ENCODE measurements at regions not wholly inside any gene's neighbourhood (a gene's known extent, or its start where the extent isn't known, plus 50 kb on each side); places are given as distances from the start of the nearest gene placed in this dataset.
"Not testable (repeated sequence)": the region's sequence is repeated elsewhere in the genome, so short reads cannot be mapped to it uniquely, and the experiment has no call there.

- ChIA-PET POLR2A (interaction anchor here (0.6 kb wide), 3 partner anchors 94 to 1455 kb away, joined by 3 to 4 read pairs (median 4); no protein-coding TSS in a partner anchor), CTCF (no interaction called here)
- intact Hi-C loops (cut with micrococcal nuclease): no loop called here
- TF ChIP-seq CTCF (IDR thresholded peaks at IDR 0.05; ENCODE audit: unreplicated experiment): no peak
- H3K36me3 Mint-ChIP-seq (ENCODE audit: insufficient read depth, unreplicated experiment): no peaks in the 10 kb centered on the region
- H3K27me3 Mint-ChIP-seq (ENCODE audit: insufficient read depth, unreplicated experiment): no peaks in the 10 kb centered on the region
- DNase-seq (ENCODE audit: unreplicated experiment): no peak
- H3K9me3 Mint-ChIP-seq (ENCODE audit: unreplicated experiment): no peaks in the 10 kb centered on the region
- no peak overlapping the region for H3K27ac Mint-ChIP-seq (ENCODE audit: low read depth, unreplicated experiment)
- no TSS peak for BruUV-seq (replicated peaks)
- H3K4me1 Mint-ChIP-seq (ENCODE audit: insufficient read depth, unreplicated experiment): no peaks in the 10 kb centered on the region
- no peak overlapping the region for H3K4me3 Mint-ChIP-seq (ENCODE audit: unreplicated experiment)
Measured at GRCh38 chr17:71029246-71029645, 859.9 kb downstream of the KCNJ2 start.

- H3K9me3 Mint-ChIP-seq (ENCODE audit: unreplicated experiment); H3K27me3 Mint-ChIP-seq (ENCODE audit: insufficient read depth, unreplicated experiment); H3K4me3 Mint-ChIP-seq (ENCODE audit: unreplicated experiment); intact Hi-C loops (cut with micrococcal nuclease); DNase-seq (ENCODE audit: unreplicated experiment); H3K4me1 Mint-ChIP-seq (ENCODE audit: insufficient read depth, unreplicated experiment); CTCF ChIA-PET; H3K27ac Mint-ChIP-seq (ENCODE audit: low read depth, unreplicated experiment); BruUV-seq (replicated peaks); POLR2A ChIA-PET; H3K36me3 Mint-ChIP-seq (ENCODE audit: insufficient read depth, unreplicated experiment): not testable (repeated sequence)
Measured at GRCh38 chr17:71031286-71031685, 862.0 kb downstream of the KCNJ2 start.

GRCh38 chr17:71032746-71033273 is 863.5 kb downstream of the KCNJ2 start:
- Mint-ChIP-seq H3K9me3 (ENCODE audit: unreplicated experiment) (no peaks in the 10 kb centered on the region), H3K4me3 (ENCODE audit: unreplicated experiment) (no peak overlapping the region)

GRCh38 chr17:71033336-71033735 is 864.0 kb downstream of the KCNJ2 start:
- CTCF ChIA-PET: no interaction called here
- no peak for TF ChIP-seq CTCF (IDR thresholded peaks at IDR 0.05; ENCODE audit: unreplicated experiment)

More at GRCh38 chr17:71032746-71033273, 863.5 kb downstream of the KCNJ2 start:
- CTCF ChIA-PET: no interaction called here
- Mint-ChIP-seq H3K27me3 (ENCODE audit: insufficient read depth, unreplicated experiment) (no peaks in the 10 kb centered on the region), H3K27ac (ENCODE audit: low read depth, unreplicated experiment) (no peak overlapping the region), H3K4me1 (ENCODE audit: insufficient read depth, unreplicated experiment) (no peaks in the 10 kb centered on the region), H3K36me3 (ENCODE audit: insufficient read depth, unreplicated experiment) (no peaks in the 10 kb centered on the region)
- DNase-seq (ENCODE audit: unreplicated experiment): no peak
- no peak for TF ChIP-seq CTCF (IDR thresholded peaks at IDR 0.05; ENCODE audit: unreplicated experiment)
- intact Hi-C loops (cut with micrococcal nuclease): no loop called here
- no TSS peak for BruUV-seq (replicated peaks)
- POLR2A ChIA-PET: no interaction called here

GRCh38 chr17:71035226-71035625 is 865.9 kb downstream of the KCNJ2 start:
- POLR2A ChIA-PET: no interaction called here
- CTCF ChIA-PET: no interaction called here
- intact Hi-C loops (cut with micrococcal nuclease): no loop called here
- Mint-ChIP-seq H3K36me3 (ENCODE audit: insufficient read depth, unreplicated experiment) (no peaks in the 10 kb centered on the region), H3K9me3 (ENCODE audit: unreplicated experiment) (no peaks in the 10 kb centered on the region), H3K27me3 (ENCODE audit: insufficient read depth, unreplicated experiment) (no peaks in the 10 kb centered on the region), H3K4me3 (ENCODE audit: unreplicated experiment) (no peak overlapping the region), H3K4me1 (ENCODE audit: insufficient read depth, unreplicated experiment) (no peaks in the 10 kb centered on the region), H3K27ac (ENCODE audit: low read depth, unreplicated experiment) (no peak overlapping the region)
- no peak for DNase-seq (ENCODE audit: unreplicated experiment)
- no TSS peak for BruUV-seq (replicated peaks)
- no peak for TF ChIP-seq CTCF (IDR thresholded peaks at IDR 0.05; ENCODE audit: unreplicated experiment)

More at GRCh38 chr17:71033336-71033735, 864.0 kb downstream of the KCNJ2 start:
- no peak overlapping the region for H3K27ac Mint-ChIP-seq (ENCODE audit: low read depth, unreplicated experiment)
- intact Hi-C loops (cut with micrococcal nuclease): no loop called here
- no peak for DNase-seq (ENCODE audit: unreplicated experiment)
- no peaks in the 10 kb centered on the region for H3K9me3 Mint-ChIP-seq (ENCODE audit: unreplicated experiment)
- H3K27me3 Mint-ChIP-seq (ENCODE audit: insufficient read depth, unreplicated experiment): no peaks in the 10 kb centered on the region
- no TSS peak for BruUV-seq (replicated peaks)
- H3K4me1 Mint-ChIP-seq (ENCODE audit: insufficient read depth, unreplicated experiment): no peaks in the 10 kb centered on the region
- H3K4me3 Mint-ChIP-seq (ENCODE audit: unreplicated experiment): no peak overlapping the region
- no peaks in the 10 kb centered on the region for H3K36me3 Mint-ChIP-seq (ENCODE audit: insufficient read depth, unreplicated experiment)
- POLR2A ChIA-PET: no interaction called here

Data from MCF 10A (cell line).